Stimulated activated CD4-positive, alpha-beta T cell treated with anti-CD3 and anti-CD28 coated beads, Interleukin-4, amount 100 ng/mL, for 1 hour (primary cell): ENCODE measurements at regions not wholly inside any gene's neighbourhood (a gene's known extent, or its start where the extent isn't known, plus 50 kb on each side); places are given as distances from the start of the nearest gene placed in this dataset.
A peak's percentile ranks its signal among the peaks of the same experiment; 100 is the strongest.
"Not testable (repeated sequence)": the region's sequence is repeated elsewhere in the genome, so short reads cannot be mapped to it uniquely, and the experiment has no call there.

ENCODE experiments used
- DNase-seq: peaks from one replicate; pipeline ENCODE4 v3.0.0-alpha.2; 2020

GRCh38 chr1:168490306-168490705, 53.5 kb downstream of the XCL2 start:
- no peak for DNase-seq

GRCh38 chr1:168488138-168488537, 55.7 kb downstream of the XCL2 start:
- no peak for DNase-seq

GRCh38 chr1:168486820-168487219, 57.0 kb downstream of the XCL2 start:
- not testable (repeated sequence) for DNase-seq

GRCh38 chr1:168485048-168485447, 58.7 kb downstream of the XCL2 start:
- no peak for DNase-seq

GRCh38 chr1:168484083-168484482, 59.7 kb downstream of the XCL2 start:
- no peak for DNase-seq

GRCh38 chr1:168483539-168483938, 60.3 kb downstream of the XCL2 start:
- no peak for DNase-seq

- no peak for DNase-seq
These were observed 61.7 kb downstream of the XCL2 start for GRCh38 chr1:168482106-168482505.

GRCh38 chr1:168481586-168481985, 62.2 kb downstream of the XCL2 start:
- DNase-seq = no peak

GRCh38 chr1:168480997-168481396, 62.8 kb downstream of the XCL2 start:
- no peak for DNase-seq

- no peak for DNase-seq
These were observed 66.0 kb downstream of the XCL2 start for GRCh38 chr1:168477792-168478191.

- no peak for DNase-seq
These were observed 67.0 kb downstream of the XCL2 start for GRCh38 chr1:168476588-168477385.

- DNase-seq = no peak
These were observed 69.5 kb downstream of the XCL2 start for GRCh38 chr1:168474322-168474721.

- DNase-seq = no peak
These were observed 70.7 kb downstream of the XCL2 start for GRCh38 chr1:168473126-168473525.

- no peak for DNase-seq
These were observed 71.6 kb downstream of the XCL2 start for GRCh38 chr1:168472223-168472622.

GRCh38 chr1:168470901-168471431, 72.8 kb downstream of the XCL2 start:
- DNase-seq = no peak

GRCh38 chr1:168469690-168470089, 74.1 kb downstream of the XCL2 start:
- peak; percentile 15 for DNase-seq

- DNase-seq = no peak
These were observed 75.0 kb downstream of the XCL2 start for GRCh38 chr1:168468822-168469221.

- no peak for DNase-seq
These were observed 75.6 kb downstream of the XCL2 start for GRCh38 chr1:168468042-168468809.

- no peak for DNase-seq
These were observed 76.3 kb downstream of the XCL2 start for GRCh38 chr1:168467452-168467851.

- DNase-seq = no peak
These were observed 77.1 kb downstream of the XCL2 start for GRCh38 chr1:168466714-168467131.

GRCh38 chr1:168466092-168466713, 77.6 kb downstream of the XCL2 start:
- DNase-seq = peak; percentile 33

GRCh38 chr1:168461108-168461507, 82.7 kb downstream of the XCL2 start:
- DNase-seq = not testable (repeated sequence)

- not testable (repeated sequence) for DNase-seq
These were observed 86.5 kb downstream of the XCL2 start for GRCh38 chr1:168457296-168457695.
